K562 (cell line): ENCODE measurements at regions not wholly inside any gene's neighbourhood (a gene's known extent, or its start where the extent isn't known, plus 50 kb on each side); places are given as distances from the start of the nearest gene placed in this dataset.

Experiments
- ATAC-seq: fragments of 200-7000 bp; cut with Tn5 transposase; 3 replicates; pipeline ENCODE4 v1.9.1; 2020; ENCODE audit warnings: moderate library complexity
- BruUV-seq: library from RNA; stranded (reverse); fragments of 400-500 nt; replicated peaks from 2 replicates; lab custom pipeline; 2021; lab: Mats Ljungman, UMichigan
- CTCF ChIA-PET: fragments of 300-600 bp; formaldehyde crosslinking; extraction: SDS; loops from one replicate; lab custom pipeline; 2021; ENCODE audit warnings: low intra/inter-chr PET ratio; lab: Yijun Ruan, JAX
- POLR2A ChIA-PET: fragments of 300-600, 350-650 bp; sonication (Branson Sonifier 250); formaldehyde crosslinking; extraction: SDS; loops from one replicate; lab custom pipeline; 2021; ENCODE audit warnings: antibody characterized with exemption, inconsistent platforms; lab: Yijun Ruan, JAX
- DNase-seq, 4 experiments: peaks; one replicate each; pipeline versions ENCODE4 v3.0.0 to v3.0.0-alpha.2; 2011 to 2018; ENCODE audit warnings: low spot score in 3 of 4, mixed read lengths in 3 of 4; ENCODE audit errors: extremely low read depth in 1 of 4
- FAIRE-seq: peaks from 2 replicates; lab custom pipeline; 2011; peaks lifted over from hg19 to GRCh38; lab: Jason Lieb, UNC
- H2AFZ ChIP-seq: 2 replicates; pipeline ENCODE4 v1.6.0; 2011; ENCODE audit warnings: low read depth, low read length, control low read depth, inconsistent platforms
- H3K27ac ChIP-seq: fragments of 200-600 bp; 3 replicates; pipeline ENCODE4 v1.8.0; 2011; ENCODE audit warnings: low read depth, mild to moderate bottlenecking, control low read depth, inconsistent platforms, low read length, moderate library complexity, mixed read lengths; ENCODE audit errors: extremely low read depth
- H3K27me3 ChIP-seq, 2 experiments: fragments of 300-600 bp in 1 of 2; 2 replicates in 1 of 2; 3 replicates in 1 of 2; pipeline versions ENCODE4 v1.6.0 to v1.8.0; 2011; ENCODE audit warnings: inconsistent platforms in 2 of 2, low read length in 2 of 2, mild to moderate bottlenecking in 1 of 2, mixed read lengths in 1 of 2, moderate library complexity in 1 of 2; ENCODE audit not compliant: control insufficient read depth in 2 of 2, insufficient read depth in 2 of 2
- H3K36me3 ChIP-seq: fragments of 300-600 bp; 3 replicates; pipeline ENCODE4 v1.8.0; 2011; ENCODE audit warnings: mild to moderate bottlenecking, low read length, inconsistent platforms; ENCODE audit not compliant: control insufficient read depth, insufficient read depth
- H3K4me1 ChIP-seq, 2 experiments: fragments of 200-600 bp in 1 of 2; replicated peaks in 1 of 2; 2 replicates in 1 of 2; 3 replicates in 1 of 2; pipeline versions ENCODE4 v1.5.1 to v1.8.0; 2011; ENCODE audit warnings: inconsistent platforms in 2 of 2, low read length in 2 of 2, mild to moderate bottlenecking in 1 of 2, mixed read lengths in 1 of 2, moderate library complexity in 1 of 2; ENCODE audit not compliant: control insufficient read depth in 2 of 2, insufficient read depth in 2 of 2
- H3K4me2 ChIP-seq: 2 replicates; pipeline ENCODE4 v1.6.1; 2011; ENCODE audit warnings: low read length, control low read depth, inconsistent platforms, mixed read lengths; ENCODE audit not compliant: insufficient read depth
- H3K4me3 ChIP-seq: fragments of 200-600 bp; sonication (generic), shearing (Covaris generic); 2 replicates; pipeline ENCODE4 v1.5.1; 2016; ENCODE audit warnings: control low read depth, inconsistent platforms
- H3K79me2 ChIP-seq: fragments of 200-600 bp; 3 replicates; pipeline ENCODE4 v1.8.0; 2011; ENCODE audit warnings: low read length, inconsistent platforms; ENCODE audit not compliant: control insufficient read depth, insufficient read depth
- H3K9ac ChIP-seq, 2 experiments: 2 replicates each; pipeline versions ENCODE4 v1.6.0 to v1.6.1; 2011; ENCODE audit warnings: low read depth in 2 of 2, low read length in 2 of 2, control low read depth in 1 of 2, inconsistent platforms in 1 of 2, mild to moderate bottlenecking in 1 of 2, mixed read lengths in 1 of 2; ENCODE audit not compliant: insufficient read depth in 1 of 2
- H3K9me1 ChIP-seq: one replicate; pipeline ENCODE4 v1.6.0; 2011; ENCODE audit warnings: inconsistent platforms, mild to moderate bottlenecking, low read length, moderate library complexity; ENCODE audit not compliant: control insufficient read depth, insufficient read depth
- H3K9me3 ChIP-seq: replicated peaks from 2 replicates; pipeline ENCODE4 v1.5.1; 2011; ENCODE audit warnings: low read depth, low read length, inconsistent platforms; ENCODE audit not compliant: control insufficient read depth, insufficient read depth
- H4K20me1 ChIP-seq: replicated peaks from 2 replicates; pipeline ENCODE4 v1.6.1; 2011; ENCODE audit warnings: low read length, inconsistent platforms, mixed read lengths; ENCODE audit not compliant: control insufficient read depth, insufficient read depth
- BACH1 ChIP-seq: fragments of 200-800 bp; sonication (Bioruptor generic); IDR thresholded peaks from 2 replicates; pipeline ENCODE4 v1.6.1; 2016; ENCODE audit warnings: missing genetic modification characterization, missing compliant biosample characterization
- CXXC5 ChIP-seq: fragments of 250-450 bp; sonication (Bioruptor Pico); IDR thresholded peaks from 2 replicates; pipeline ENCODE4 v1.8.0; 2022; ENCODE audit warnings: inconsistent platforms, mild to moderate bottlenecking, moderate library complexity
- ESRRB ChIP-seq: fragments of 250-450 bp; sonication (Bioruptor Pico); IDR thresholded peaks from 2 replicates; pipeline ENCODE4 v1.5.0; 2020; ENCODE audit warnings: mild to moderate bottlenecking, moderate library complexity, borderline replicate concordance
- FOXA3 ChIP-seq, 2 experiments: fragments of 450-650 bp in 1 of 2; sonication (generic) in 1 of 2; formaldehyde crosslinking; IDR thresholded peaks in 1 of 2; conservative IDR thresholded peaks in 1 of 2; 2 replicates each; pipeline versions ENCODE4 v1.4.0 to v1.8.0; 2020 to 2022; ENCODE audit warnings: mild to moderate bottlenecking in 2 of 2, missing genetic modification reagents in 1 of 2
- RAD21 ChIP-seq, 2 experiments: fragments of 250-450 bp in 1 of 2; fragments of 450-650 bp in 1 of 2; sonication (Bioruptor Pico) in 1 of 2; formaldehyde crosslinking in 1 of 2; IDR thresholded peaks in 1 of 2; conservative IDR thresholded peaks in 1 of 2; 2 replicates each; pipeline versions ENCODE4 v1.4.0 to v1.8.0; 2020 to 2022; ENCODE audit warnings: mild to moderate bottlenecking in 2 of 2, moderate library complexity in 1 of 2
- U2AF2 ChIP-seq: fragments of 200-400 bp; formaldehyde crosslinking; optimal IDR thresholded peaks from 2 replicates; pipeline ENCODE3; 2017; ENCODE audit warnings: low read depth, mild to moderate bottlenecking, low read length
- ZBTB2 ChIP-seq: fragments of 450-650 bp; IDR thresholded peaks from 2 replicates; pipeline ENCODE4 v1.6.1; 2016; ENCODE audit warnings: antibody characterized with exemption
- ZC3H8 ChIP-seq: fragments of 450-650 bp; IDR thresholded peaks from 2 replicates; pipeline ENCODE4 v1.6.1; 2017
- ZNF644 ChIP-seq: fragments of 200-800 bp; sonication (Bioruptor generic); IDR thresholded peaks from 2 replicates; pipeline ENCODE4 v1.6.1; 2016; ENCODE audit warnings: low read depth, missing genetic modification characterization, missing compliant biosample characterization
- WGBS: fragments of 100-300 bp; shearing (Covaris generic); methylation state at CpG from one replicate; pipeline ENCODE4 v1.1.6; 2016; ENCODE audit warnings: low coverage, mixed read lengths; ENCODE audit not compliant: insufficient coverage; ENCODE audit errors: missing lambda C conversion rate; 5-methylcytosine and 5-hydroxymethylcytosine counted together
- in situ Hi-C: fragments of 300-500 bp; cut with MboI; formaldehyde crosslinking; loops from 4 replicates; pipeline ENCODE4 v1.15.0; 2018; ENCODE audit warnings: inconsistent platforms, mixed read lengths
- intact Hi-C: fragments of 100-400 bp; cut with micrococcal nuclease; formaldehyde crosslinking; loops from 2 replicates; pipeline ENCODE4 v1.14.2; 2022
- TF ChIP-seq, protein P1 (sequence below): sonication (generic); formaldehyde crosslinking; IDR thresholded peaks from 2 replicates; pipeline ENCODE4 v1.9.0; 2022; ENCODE audit warnings: mild to moderate bottlenecking, missing genetic modification reagents
- TF ChIP-seq, protein P2 (sequence below): sonication (generic); formaldehyde crosslinking; IDR thresholded peaks from 2 replicates; pipeline ENCODE4 v1.8.1; 2023; ENCODE audit warnings: missing genetic modification reagents, mild to moderate bottlenecking, borderline replicate concordance
- TF ChIP-seq, protein P3 (sequence below): fragments of 200-400 bp; formaldehyde crosslinking; IDR thresholded peaks from 2 replicates; pipeline ENCODE4 v1.6.1; 2017; ENCODE audit warnings: mild to moderate bottlenecking, low read depth, low read length, moderate library complexity

- in situ Hi-C loops (no loop called here), intact Hi-C loops (no loop called here)
- Histone ChIP-seq H3K9me3 (no peaks in the 10 kb centered on the region), H3K4me3 (no peak overlapping the region), H3K27me3 (no peaks in the 10 kb centered on the region), H2AFZ (no peak overlapping the region), H3K27ac (no peak overlapping the region), H3K79me2 (no peaks in the 10 kb centered on the region), H3K4me1 (no peaks in the 10 kb centered on the region), H4K20me1 (no peaks in the 10 kb centered on the region), H3K9ac (no peak overlapping the region), H3K4me2 (no peak overlapping the region), H3K9me1 (no peaks in the 10 kb centered on the region), H3K36me3 (no peaks in the 10 kb centered on the region)
- FAIRE-seq (no peak), DNase-seq (no peak), ATAC-seq (no peak)
- ChIA-PET POLR2A (no interaction called here), CTCF (no interaction called here)
- WGBS: 0% methylated on average over 1 of the region's 1 CpG
- no TSS peak for BruUV-seq
- TF ChIP-seq CXXC5 (CRISPR knock-in tag): no peak
- TF ChIP-seq, protein P1, sequence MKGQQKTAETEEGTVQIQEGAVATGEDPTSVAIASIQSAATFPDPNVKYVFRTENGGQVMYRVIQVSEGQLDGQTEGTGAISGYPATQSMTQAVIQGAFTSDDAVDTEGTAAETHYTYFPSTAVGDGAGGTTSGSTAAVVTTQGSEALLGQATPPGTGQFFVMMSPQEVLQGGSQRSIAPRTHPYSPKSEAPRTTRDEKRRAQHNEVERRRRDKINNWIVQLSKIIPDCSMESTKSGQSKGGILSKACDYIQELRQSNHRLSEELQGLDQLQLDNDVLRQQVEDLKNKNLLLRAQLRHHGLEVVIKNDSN (CRISPR knock-in tag): no peak
- TF ChIP-seq, protein P2, sequence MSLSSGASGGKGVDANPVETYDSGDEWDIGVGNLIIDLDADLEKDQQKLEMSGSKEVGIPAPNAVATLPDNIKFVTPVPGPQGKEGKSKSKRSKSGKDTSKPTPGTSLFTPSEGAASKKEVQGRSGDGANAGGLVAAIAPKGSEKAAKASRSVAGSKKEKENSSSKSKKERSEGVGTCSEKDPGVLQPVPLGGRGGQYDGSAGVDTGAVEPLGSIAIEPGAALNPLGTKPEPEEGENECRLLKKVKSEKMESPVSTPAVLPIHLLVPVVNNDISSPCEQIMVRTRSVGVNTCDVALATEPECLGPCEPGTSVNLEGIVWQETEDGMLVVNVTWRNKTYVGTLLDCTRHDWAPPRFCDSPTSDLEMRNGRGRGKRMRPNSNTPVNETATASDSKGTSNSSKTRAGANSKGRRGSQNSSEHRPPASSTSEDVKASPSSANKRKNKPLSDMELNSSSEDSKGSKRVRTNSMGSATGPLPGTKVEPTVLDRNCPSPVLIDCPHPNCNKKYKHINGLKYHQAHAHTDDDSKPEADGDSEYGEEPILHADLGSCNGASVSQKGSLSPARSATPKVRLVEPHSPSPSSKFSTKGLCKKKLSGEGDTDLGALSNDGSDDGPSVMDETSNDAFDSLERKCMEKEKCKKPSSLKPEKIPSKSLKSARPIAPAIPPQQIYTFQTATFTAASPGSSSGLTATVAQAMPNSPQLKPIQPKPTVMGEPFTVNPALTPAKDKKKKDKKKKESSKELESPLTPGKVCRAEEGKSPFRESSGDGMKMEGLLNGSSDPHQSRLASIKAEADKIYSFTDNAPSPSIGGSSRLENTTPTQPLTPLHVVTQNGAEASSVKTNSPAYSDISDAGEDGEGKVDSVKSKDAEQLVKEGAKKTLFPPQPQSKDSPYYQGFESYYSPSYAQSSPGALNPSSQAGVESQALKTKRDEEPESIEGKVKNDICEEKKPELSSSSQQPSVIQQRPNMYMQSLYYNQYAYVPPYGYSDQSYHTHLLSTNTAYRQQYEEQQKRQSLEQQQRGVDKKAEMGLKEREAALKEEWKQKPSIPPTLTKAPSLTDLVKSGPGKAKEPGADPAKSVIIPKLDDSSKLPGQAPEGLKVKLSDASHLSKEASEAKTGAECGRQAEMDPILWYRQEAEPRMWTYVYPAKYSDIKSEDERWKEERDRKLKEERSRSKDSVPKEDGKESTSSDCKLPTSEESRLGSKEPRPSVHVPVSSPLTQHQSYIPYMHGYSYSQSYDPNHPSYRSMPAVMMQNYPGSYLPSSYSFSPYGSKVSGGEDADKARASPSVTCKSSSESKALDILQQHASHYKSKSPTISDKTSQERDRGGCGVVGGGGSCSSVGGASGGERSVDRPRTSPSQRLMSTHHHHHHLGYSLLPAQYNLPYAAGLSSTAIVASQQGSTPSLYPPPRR: no peak
- TF ChIP-seq ZC3H8: no peak
- no peak for TF ChIP-seq FOXA3 (CRISPR knock-in tag; conservative IDR thresholded peaks at IDR 0.05 in 1 of 2, IDR thresholded peaks at IDR 0.05 in 1 of 2)
- no peak for TF ChIP-seq ZNF644 (tag)
- no peak for TF ChIP-seq BACH1 (tag)
- no peak for TF ChIP-seq ESRRB
- no peak for TF ChIP-seq U2AF2
- TF ChIP-seq ZBTB2: no peak
- TF ChIP-seq RAD21 (CRISPR knock-in tag; conservative IDR thresholded peaks at IDR 0.05 in 1 of 2, IDR thresholded peaks at IDR 0.05 in 1 of 2): no peak
- TF ChIP-seq, protein P3, sequence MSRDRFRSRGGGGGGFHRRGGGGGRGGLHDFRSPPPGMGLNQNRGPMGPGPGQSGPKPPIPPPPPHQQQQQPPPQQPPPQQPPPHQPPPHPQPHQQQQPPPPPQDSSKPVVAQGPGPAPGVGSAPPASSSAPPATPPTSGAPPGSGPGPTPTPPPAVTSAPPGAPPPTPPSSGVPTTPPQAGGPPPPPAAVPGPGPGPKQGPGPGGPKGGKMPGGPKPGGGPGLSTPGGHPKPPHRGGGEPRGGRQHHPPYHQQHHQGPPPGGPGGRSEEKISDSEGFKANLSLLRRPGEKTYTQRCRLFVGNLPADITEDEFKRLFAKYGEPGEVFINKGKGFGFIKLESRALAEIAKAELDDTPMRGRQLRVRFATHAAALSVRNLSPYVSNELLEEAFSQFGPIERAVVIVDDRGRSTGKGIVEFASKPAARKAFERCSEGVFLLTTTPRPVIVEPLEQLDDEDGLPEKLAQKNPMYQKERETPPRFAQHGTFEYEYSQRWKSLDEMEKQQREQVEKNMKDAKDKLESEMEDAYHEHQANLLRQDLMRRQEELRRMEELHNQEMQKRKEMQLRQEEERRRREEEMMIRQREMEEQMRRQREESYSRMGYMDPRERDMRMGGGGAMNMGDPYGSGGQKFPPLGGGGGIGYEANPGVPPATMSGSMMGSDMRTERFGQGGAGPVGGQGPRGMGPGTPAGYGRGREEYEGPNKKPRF: no peak
Measured at GRCh38 chr3:104316118-104316517, 1050.6 kb upstream of the ALCAM start.
